NCI-H1436 (cell line): ENCODE measurements at regions not wholly inside any gene's neighbourhood (a gene's known extent, or its start where the extent isn't known, plus 50 kb on each side); places are given as distances from the start of the nearest gene placed in this dataset.

Experiments
- DNase-seq: peaks from one replicate; lab custom pipeline; 2025; lab: John Stamatoyannopoulos, UW

GRCh38 chr10:75347186-75347585 lies 54.4 kb downstream of the ZNF503 start:
- DNase-seq: no peak

- no peak for DNase-seq
Observed at GRCh38 chr10:75345738-75346137, 55.8 kb downstream of the ZNF503 start.

- no peak for DNase-seq
Observed at GRCh38 chr10:75344170-75344569, 57.4 kb downstream of the ZNF503 start.

- DNase-seq: no peak
Observed at GRCh38 chr10:75342397-75342796, 59.2 kb downstream of the ZNF503 start.

- DNase-seq: no peak
Observed at GRCh38 chr10:75335983-75336382, 65.6 kb downstream of the ZNF503 start.

GRCh38 chr10:75335191-75335590 lies 66.4 kb downstream of the ZNF503 start:
- DNase-seq: no peak

GRCh38 chr10:75334720-75335119 lies 66.8 kb downstream of the ZNF503 start:
- DNase-seq: no peak

- no peak for DNase-seq
Observed at GRCh38 chr10:75332081-75332480, 69.5 kb downstream of the ZNF503 start.

GRCh38 chr10:75331081-75331480 lies 70.5 kb downstream of the ZNF503 start:
- no peak for DNase-seq

- DNase-seq: no peak
Observed at GRCh38 chr10:75329190-75329745, 72.3 kb downstream of the ZNF503 start.

- no peak for DNase-seq
Observed at GRCh38 chr10:75326306-75326705, 75.3 kb downstream of the ZNF503 start.

GRCh38 chr10:75319274-75319673 lies 82.3 kb downstream of the ZNF503 start:
- DNase-seq: no peak

- DNase-seq: no peak
Observed at GRCh38 chr10:75314570-75314969, 78.8 kb upstream of the COMTD1 start.

GRCh38 chr10:75312440-75312839 lies 76.7 kb upstream of the COMTD1 start:
- no peak for DNase-seq

GRCh38 chr10:75305675-75306074 lies 69.9 kb upstream of the COMTD1 start:
- DNase-seq: no peak

GRCh38 chr10:75304741-75305390 lies 69.1 kb upstream of the COMTD1 start:
- no peak for DNase-seq

- DNase-seq: no peak
Observed at GRCh38 chr10:75304313-75304712, 68.6 kb upstream of the COMTD1 start.

GRCh38 chr10:75303045-75303777 lies 67.5 kb upstream of the COMTD1 start:
- no peak for DNase-seq

GRCh38 chr10:75302029-75302428 lies 66.3 kb upstream of the COMTD1 start:
- no peak for DNase-seq

GRCh38 chr10:75297021-75297599 lies 61.4 kb upstream of the COMTD1 start:
- DNase-seq: no peak

GRCh38 chr10:75295868-75296441 lies 60.2 kb upstream of the COMTD1 start:
- no peak for DNase-seq

- DNase-seq: peak; percentile 37
Observed at GRCh38 chr10:75294866-75295701, 59.3 kb upstream of the COMTD1 start.
